Hippocampal formation (tissue), 2 donors: ENCODE measurements at regions not wholly inside any gene's neighbourhood (a gene's known extent, or its start where the extent isn't known, plus 50 kb on each side); places are given as distances from the start of the nearest gene placed in this dataset.

Source experiments
- DNase-seq, 2 donors: peaks; one replicate each; lab custom pipeline; 2025; lab: John Stamatoyannopoulos, UW

- no peak for DNase-seq
These were observed 363.5 kb downstream of the DEPDC1B start for GRCh38 chr5:60336491-60336890.

- no peak for DNase-seq
These were observed 364.1 kb downstream of the DEPDC1B start for GRCh38 chr5:60335913-60336312.

- DNase-seq, result no peak
These were observed 365.7 kb downstream of the DEPDC1B start for GRCh38 chr5:60334281-60334713.

- DNase-seq, result no peak
These were observed 366.9 kb downstream of the DEPDC1B start for GRCh38 chr5:60333005-60333571.

GRCh38 chr5:60332244-60333004, 367.5 kb downstream of the DEPDC1B start:
- DNase-seq, result no peak

GRCh38 chr5:60330236-60330635, 369.7 kb downstream of the DEPDC1B start:
- no peak for DNase-seq

GRCh38 chr5:60325870-60326269, 374.1 kb downstream of the DEPDC1B start:
- DNase-seq, result no peak

GRCh38 chr5:60323596-60323995, 376.4 kb downstream of the DEPDC1B start:
- DNase-seq, result no peak

- DNase-seq, result no peak
These were observed 387.9 kb downstream of the DEPDC1B start for GRCh38 chr5:60312098-60312497.

- no peak for DNase-seq
These were observed 400.0 kb downstream of the DEPDC1B start for GRCh38 chr5:60299944-60300343.

- DNase-seq, result no peak
These were observed 402.3 kb downstream of the DEPDC1B start for GRCh38 chr5:60297658-60298057.

- DNase-seq, result peak in 1 of 2 donors; percentile 1
These were observed 401.9 kb upstream of the PDE4D start for GRCh38 chr5:60295423-60295822.

- no peak for DNase-seq
These were observed 400.0 kb upstream of the PDE4D start for GRCh38 chr5:60293518-60293917.

GRCh38 chr5:60287174-60287771, 393.7 kb upstream of the PDE4D start:
- DNase-seq, result peak in 1 of 2 donors; percentile 8

GRCh38 chr5:60285910-60286309, 392.4 kb upstream of the PDE4D start:
- no peak for DNase-seq

- DNase-seq, result no peak
These were observed 387.4 kb upstream of the PDE4D start for GRCh38 chr5:60280943-60281342.

GRCh38 chr5:60277941-60278340, 384.4 kb upstream of the PDE4D start:
- no peak for DNase-seq

- no peak for DNase-seq
These were observed 381.2 kb upstream of the PDE4D start for GRCh38 chr5:60274747-60275146.

- DNase-seq, result no peak
These were observed 378.0 kb upstream of the PDE4D start for GRCh38 chr5:60271517-60271916.

GRCh38 chr5:60267907-60268306, 374.4 kb upstream of the PDE4D start:
- DNase-seq, result no peak

GRCh38 chr5:60263346-60263745, 369.8 kb upstream of the PDE4D start:
- DNase-seq, result no peak

GRCh38 chr5:60262576-60263295, 369.2 kb upstream of the PDE4D start:
- DNase-seq, result no peak

GRCh38 chr5:60261732-60262131, 368.2 kb upstream of the PDE4D start:
- no peak for DNase-seq
